SK-N-SH (cell line): ENCODE measurements at regions not wholly inside any gene's neighbourhood (a gene's known extent, or its start where the extent isn't known, plus 50 kb on each side); places are given as distances from the start of the nearest gene placed in this dataset.

Experiments
- CTCF ChIA-PET: fragments of 300-600, 350-600 bp; formaldehyde crosslinking; extraction: SDS; loops from one replicate; lab custom pipeline; 2021; lab: Yijun Ruan, JAX
- POLR2A ChIA-PET: fragments of 350-600 bp; sonication (Branson Sonifier 250); formaldehyde crosslinking; extraction: SDS; loops from one replicate; lab custom pipeline; 2020; ENCODE audit warnings: antibody characterized with exemption, inconsistent platforms; lab: Yijun Ruan, JAX
- DNase-seq: peaks from one replicate; pipeline ENCODE4 v3.0.0; 2012
- H2AFZ ChIP-seq: fragments of 200-600 bp; sonication (generic); 2 replicates; pipeline ENCODE4 v1.8.1; 2016; ENCODE audit warnings: antibody characterized with exemption, mild to moderate bottlenecking, low read depth
- H3F3A ChIP-seq: fragments of 200-600 bp; sonication (generic); replicated peaks from 2 replicates; pipeline ENCODE3; 2016; ENCODE audit warnings: antibody characterized with exemption, mild to moderate bottlenecking; ENCODE audit not compliant: insufficient read depth
- H3K27ac ChIP-seq, 2 experiments: fragments of 200-500 bp in 1 of 2; fragments of 200-600 bp in 1 of 2; sonication (Bioruptor generic) in 1 of 2; sonication (generic), shearing (Covaris generic) in 1 of 2; 2 replicates each; pipeline versions ENCODE4 v1.5.1 to v1.6.1; 2014 to 2016; ENCODE audit warnings: low read depth in 2 of 2, inconsistent platforms in 1 of 2, low read length in 1 of 2, mild to moderate bottlenecking in 1 of 2, mixed read lengths in 1 of 2
- H3K27me3 ChIP-seq: fragments of 200-600 bp; sonication (generic), shearing (Covaris generic); 2 replicates; pipeline ENCODE4 v1.6.1; 2016; ENCODE audit warnings: mixed run types; ENCODE audit not compliant: insufficient read depth
- H3K36me3 ChIP-seq, 2 experiments: fragments of 200-500 bp in 1 of 2; fragments of 200-600 bp in 1 of 2; sonication (Bioruptor generic) in 1 of 2; sonication (generic) in 1 of 2; replicated peaks in 1 of 2; 2 replicates each; pipeline versions ENCODE3 to v1.5.1; 2014 to 2016; ENCODE audit warnings: low read length in 1 of 2, mild to moderate bottlenecking in 1 of 2; ENCODE audit not compliant: insufficient read depth in 2 of 2, control insufficient read depth in 1 of 2
- H3K4me1 ChIP-seq, 2 experiments: fragments of 200-500 bp in 1 of 2; fragments of 200-600 bp in 1 of 2; sonication (Bioruptor generic) in 1 of 2; sonication (generic), shearing (Covaris generic) in 1 of 2; 2 replicates each; pipeline versions ENCODE4 v1.5.1 to v1.6.1; 2014 to 2016; ENCODE audit warnings: low read depth in 1 of 2, low read length in 1 of 2, mixed run types in 1 of 2; ENCODE audit not compliant: insufficient read depth in 2 of 2, control insufficient read depth in 1 of 2
- H3K4me2 ChIP-seq: fragments of 200-600 bp; sonication (generic), shearing (Covaris generic); 2 replicates; pipeline ENCODE4 v1.6.1; 2017; ENCODE audit warnings: mixed run types
- H3K4me3 ChIP-seq, 2 experiments: fragments of 200-500 bp in 1 of 2; fragments of 200-600 bp in 1 of 2; sonication (Bioruptor generic) in 1 of 2; sonication (generic), shearing (Covaris generic) in 1 of 2; 2 replicates each; pipeline versions ENCODE4 v1.5.1 to v1.8.1; 2014 to 2016; ENCODE audit warnings: low read depth in 2 of 2, inconsistent platforms in 1 of 2, low read length in 1 of 2, mild to moderate bottlenecking in 1 of 2, mixed read lengths in 1 of 2, moderate library complexity in 1 of 2
- H3K79me2 ChIP-seq: fragments of 200-600 bp; sonication (generic); 2 replicates; pipeline ENCODE4 v1.8.1; 2017; ENCODE audit warnings: mild to moderate bottlenecking; ENCODE audit not compliant: insufficient read depth
- H3K9ac ChIP-seq: fragments of 200-600 bp; sonication (generic); 2 replicates; pipeline ENCODE4 v1.6.1; 2017; ENCODE audit warnings: mixed run types
- H3K9me2 ChIP-seq: fragments of 200-600 bp; sonication (generic); 2 replicates; pipeline ENCODE4 v1.6.1; 2017; ENCODE audit warnings: mixed run types
- H3K9me3 ChIP-seq: fragments of 200-600 bp; sonication (generic); 2 replicates; pipeline ENCODE4 v1.6.1; 2017; ENCODE audit warnings: mixed run types, mild to moderate bottlenecking, moderate library complexity
- H4K20me1 ChIP-seq: fragments of 200-600 bp; sonication (generic); 2 replicates; pipeline ENCODE4 v1.6.1; 2017; ENCODE audit warnings: mild to moderate bottlenecking, mixed run types; ENCODE audit not compliant: insufficient read depth
- CHD2 ChIP-seq: fragments of 150-350 bp; IDR thresholded peaks from 2 replicates; pipeline ENCODE4 v1.6.1; 2018; ENCODE audit warnings: low read length; ENCODE audit not compliant: partially characterized antibody
- CTCF ChIP-seq: fragments of 200-600 bp; sonication (generic); IDR thresholded peaks from 2 replicates; pipeline ENCODE4 v1.6.1; 2017; ENCODE audit warnings: antibody characterized with exemption, mild to moderate bottlenecking, moderate library complexity
- ELF1 ChIP-seq: IDR thresholded peaks from 2 replicates; pipeline ENCODE4 v1.4.0; 2012
- EP300 ChIP-seq, 2 experiments: IDR thresholded peaks; 2 replicates each; pipeline versions ENCODE4 v1.4.0 to v1.6.1; 2012; ENCODE audit warnings: borderline replicate concordance in 1 of 2, low read depth in 1 of 2, low read length in 1 of 2
- FOSL2 ChIP-seq: IDR thresholded peaks from 2 replicates; pipeline ENCODE4 v1.4.0; 2012; ENCODE audit warnings: low read depth, mild to moderate bottlenecking, moderate library complexity, borderline replicate concordance
- FOXM1 ChIP-seq: IDR thresholded peaks from 2 replicates; pipeline ENCODE4 v1.4.0; 2012; ENCODE audit warnings: low read depth, mild to moderate bottlenecking
- IRF3 ChIP-seq: fragments of 150-350 bp; IDR thresholded peaks from 2 replicates; pipeline ENCODE4 v1.6.1; 2016; ENCODE audit warnings: mild to moderate bottlenecking, low read depth, low read length
- JUND ChIP-seq: IDR thresholded peaks from 2 replicates; pipeline ENCODE4 v1.4.0; 2012
- MAX ChIP-seq: IDR thresholded peaks from 2 replicates; pipeline ENCODE4 v1.4.0; 2012; ENCODE audit warnings: low read depth
- MEF2A ChIP-seq: IDR thresholded peaks from 2 replicates; pipeline ENCODE4 v1.4.0; 2012; ENCODE audit warnings: low read depth, borderline replicate concordance
- MXI1 ChIP-seq: IDR thresholded peaks from 2 replicates; pipeline ENCODE4 v1.6.1; 2012; ENCODE audit warnings: mild to moderate bottlenecking, low read depth, low read length, improper control_type of control experiment
- NFIC ChIP-seq: IDR thresholded peaks from 2 replicates; pipeline ENCODE4 v1.4.0; 2012; ENCODE audit warnings: borderline replicate concordance
- NRF1 ChIP-seq: IDR thresholded peaks from 2 replicates; pipeline ENCODE4 v1.6.1; 2012; ENCODE audit warnings: low read depth, mild to moderate bottlenecking, low read length
- PBX3 ChIP-seq: IDR thresholded peaks from 2 replicates; pipeline ENCODE4; 2012
- POLR2AphosphoS5 ChIP-seq: IDR thresholded peaks from 2 replicates; pipeline ENCODE4 v1.6.1; 2012; ENCODE audit warnings: low read depth, low read length
- RAD21 ChIP-seq: IDR thresholded peaks from 2 replicates; pipeline ENCODE4 v1.6.1; 2012; ENCODE audit warnings: mild to moderate bottlenecking, low read length
- RCOR1 ChIP-seq: fragments of 150-350 bp; IDR thresholded peaks from 2 replicates; pipeline ENCODE4 v1.6.1; 2017; ENCODE audit warnings: antibody characterized with exemption, low read length
- RFX5 ChIP-seq: IDR thresholded peaks from 2 replicates; pipeline ENCODE4 v1.6.1; 2012; ENCODE audit warnings: mild to moderate bottlenecking, improper control_type of control experiment, low read length
- RXRA ChIP-seq: IDR thresholded peaks from 2 replicates; pipeline ENCODE4 v1.4.0; 2012; ENCODE audit warnings: low read depth, mild to moderate bottlenecking, borderline replicate concordance
- SIN3A ChIP-seq: IDR thresholded peaks from 2 replicates; pipeline ENCODE4 v1.6.1; 2012; ENCODE audit warnings: low read depth, mild to moderate bottlenecking, low read length, moderate library complexity, borderline replicate concordance
- SMC3 ChIP-seq: IDR thresholded peaks from 2 replicates; pipeline ENCODE4 v1.6.1; 2012; ENCODE audit warnings: low read depth, low read length, improper control_type of control experiment
- TCF12 ChIP-seq: IDR thresholded peaks from 2 replicates; pipeline ENCODE4 v1.4.0; 2012
- TEAD4 ChIP-seq: IDR thresholded peaks from 2 replicates; pipeline ENCODE4 v1.4.0; 2012; ENCODE audit warnings: mild to moderate bottlenecking, borderline replicate concordance; ENCODE audit not compliant: insufficient read depth
- YY1 ChIP-seq: IDR thresholded peaks from 2 replicates; pipeline ENCODE4 v1.4.0; 2012; ENCODE audit warnings: low read depth, mild to moderate bottlenecking
- WGBS: methylation state at CpG from one replicate; pipeline ENCODE4 v1.1.6; 2017; ENCODE audit warnings: low lambda C conversion rate; 5-methylcytosine and 5-hydroxymethylcytosine counted together

GRCh38 chr18:55856229-55856628 lies 268.2 kb upstream of the TCF4 start:
- CTCF ChIA-PET: no interaction called here
- Histone ChIP-seq H3K4me3 (no peak overlapping the region), H3K27ac (peak overlapping the region; percentile 72 to 85), H3F3A (peaks cover 22% of the 10 kb centered on the region), H3K9ac (peak overlapping the region; percentile 20; the same call in 1 of the 2 replicates), H3K27me3 (no peaks in the 10 kb centered on the region), H3K4me1 (peaks cover 5 to 6% of the 10 kb centered on the region in 2 experiments; a peak in 3 of 4 replicates), H3K9me2 (no peaks in the 10 kb centered on the region), H2AFZ (peak overlapping the region; percentile 66; the same call in 1 of the 2 replicates), H3K9me3 (no peaks in the 10 kb centered on the region), H3K36me3 (no peaks in the 10 kb centered on the region), H3K79me2 (no peaks in the 10 kb centered on the region), H3K4me2 (peak overlapping the region; percentile 23; the same call in 1 of the 2 replicates), H4K20me1 (no peaks in the 10 kb centered on the region)
- TF ChIP-seq SMC3: 0 out of 2 replicates have a peak, but pooled peaks have one; percentile 7
- no peak for TF ChIP-seq IRF3
- peak; percentile 89 for TF ChIP-seq FOSL2
- TF ChIP-seq NFIC: peak; percentile 62; the same call in 1 of the 2 replicates
- TF ChIP-seq MXI1: no peak
- TF ChIP-seq TEAD4: peak; percentile 76
- TF ChIP-seq JUND: peak; percentile 90
- peak in 1 of 2 experiments; percentile 31; a peak in 1 of 4 replicates for TF ChIP-seq EP300 (IDR thresholded peaks at IDR 0.05; ENCODE audit: borderline replicate concordance in 1 of 2, low read depth in 1 of 2, low read length in 1 of 2)
- TF ChIP-seq RFX5: no peak
- no peak for TF ChIP-seq NRF1
- peak; percentile 24; the same call in 1 of the 2 replicates for TF ChIP-seq POLR2AphosphoS5
- peak; percentile 79 for TF ChIP-seq TCF12
- peak; percentile 51 for TF ChIP-seq PBX3
- no peak for TF ChIP-seq ELF1
- DNase-seq: no peak
- POLR2A ChIA-PET: no interaction called here
- WGBS: 0% methylated on average over 2 of the region's 2 CpGs

- Histone ChIP-seq H3K4me1 (peaks cover 0 to 5% of the 10 kb centered on the region in 2 experiments; a peak in 2 of 4 replicates), H3K36me3 (no peaks in the 10 kb centered on the region), H3F3A (peaks cover 22% of the 10 kb centered on the region), H2AFZ (no peak overlapping the region), H3K4me2 (no peak overlapping the region), H3K9me2 (no peaks in the 10 kb centered on the region), H3K27me3 (no peaks in the 10 kb centered on the region), H3K4me3 (no peak overlapping the region), H3K9me3 (no peaks in the 10 kb centered on the region), H3K9ac (no peak overlapping the region), H4K20me1 (no peaks in the 10 kb centered on the region), H3K79me2 (no peaks in the 10 kb centered on the region), H3K27ac (no peak overlapping the region)
- POLR2A ChIA-PET: no interaction called here
- CTCF ChIA-PET: interaction anchor here (0.8 to 3.4 kb wide), 3 partner anchors 8 to 688 kb away, joined by 3 to 13 read pairs (median 3); no protein-coding TSS in a partner anchor
- no peak for DNase-seq
- no peak for TF ChIP-seq MEF2A
- no peak for TF ChIP-seq JUND
- TF ChIP-seq MXI1: no peak
- TF ChIP-seq SIN3A: no peak
- no peak; the same call in 1 of the 2 replicates for TF ChIP-seq CTCF
- no peak for TF ChIP-seq YY1
- no peak for TF ChIP-seq MAX
- TF ChIP-seq NRF1: no peak
- no peak for TF ChIP-seq RFX5
- no peak for TF ChIP-seq CHD2
- no peak for TF ChIP-seq NFIC
- no peak for TF ChIP-seq RCOR1
- TF ChIP-seq RXRA: no peak
- TF ChIP-seq IRF3: no peak
- TF ChIP-seq FOXM1: no peak
- TF ChIP-seq RAD21: no peak
- TF ChIP-seq EP300 (IDR thresholded peaks at IDR 0.05; ENCODE audit: borderline replicate concordance in 1 of 2, low read depth in 1 of 2, low read length in 1 of 2): no peak
- 90% methylated on average over 3 of the region's 3 CpGs for WGBS
These were observed 265.3 kb upstream of the TCF4 start for GRCh38 chr18:55853268-55853667.
